NB4 (cell line): ENCODE measurements at regions not wholly inside any gene's neighbourhood (a gene's known extent, or its start where the extent isn't known, plus 50 kb on each side); places are given as distances from the start of the nearest gene placed in this dataset.
"Not testable (repeated sequence)": the region's sequence is repeated elsewhere in the genome, so short reads cannot be mapped to it uniquely, and the experiment has no call there.

Source experiments
- DNase-seq: peaks from one replicate; pipeline ENCODE4 v3.0.0; 2010; ENCODE audit warnings: low read depth
- H3K4me3 ChIP-seq: one replicate; pipeline ENCODE4 v1.5.1; 2011; ENCODE audit warnings: mild to moderate bottlenecking, low read depth, low read length, moderate library complexity
- CTCF ChIP-seq: IDR thresholded peaks from one replicate; pipeline ENCODE4 v1.5.1; 2012; ENCODE audit warnings: low read depth, low read length
- MYC ChIP-seq: IDR thresholded peaks from 2 replicates; pipeline ENCODE4 v1.6.1; 2011; ENCODE audit warnings: low read depth, low read length
- POLR2A ChIP-seq: IDR thresholded peaks from 2 replicates; pipeline ENCODE4 v1.6.1; 2011; ENCODE audit warnings: mild to moderate bottlenecking; ENCODE audit not compliant: insufficient read length; ENCODE audit errors: extremely low read depth
- TF ChIP-seq, protein P1 (sequence below): IDR thresholded peaks from 2 replicates; pipeline ENCODE4 v1.6.1; 2011; ENCODE audit warnings: low read depth, low read length

- TF ChIP-seq CTCF (no peak), POLR2A (no peak), MYC (no peak)
- TF ChIP-seq, protein P1, sequence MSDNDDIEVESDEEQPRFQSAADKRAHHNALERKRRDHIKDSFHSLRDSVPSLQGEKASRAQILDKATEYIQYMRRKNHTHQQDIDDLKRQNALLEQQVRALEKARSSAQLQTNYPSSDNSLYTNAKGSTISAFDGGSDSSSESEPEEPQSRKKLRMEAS, result no peak
- no peak for DNase-seq
- no peak overlapping the region for H3K4me3 ChIP-seq
Measured at GRCh38 chr20:40895182-40895581, 133.4 kb upstream of the TOP1 start.

DNA sequence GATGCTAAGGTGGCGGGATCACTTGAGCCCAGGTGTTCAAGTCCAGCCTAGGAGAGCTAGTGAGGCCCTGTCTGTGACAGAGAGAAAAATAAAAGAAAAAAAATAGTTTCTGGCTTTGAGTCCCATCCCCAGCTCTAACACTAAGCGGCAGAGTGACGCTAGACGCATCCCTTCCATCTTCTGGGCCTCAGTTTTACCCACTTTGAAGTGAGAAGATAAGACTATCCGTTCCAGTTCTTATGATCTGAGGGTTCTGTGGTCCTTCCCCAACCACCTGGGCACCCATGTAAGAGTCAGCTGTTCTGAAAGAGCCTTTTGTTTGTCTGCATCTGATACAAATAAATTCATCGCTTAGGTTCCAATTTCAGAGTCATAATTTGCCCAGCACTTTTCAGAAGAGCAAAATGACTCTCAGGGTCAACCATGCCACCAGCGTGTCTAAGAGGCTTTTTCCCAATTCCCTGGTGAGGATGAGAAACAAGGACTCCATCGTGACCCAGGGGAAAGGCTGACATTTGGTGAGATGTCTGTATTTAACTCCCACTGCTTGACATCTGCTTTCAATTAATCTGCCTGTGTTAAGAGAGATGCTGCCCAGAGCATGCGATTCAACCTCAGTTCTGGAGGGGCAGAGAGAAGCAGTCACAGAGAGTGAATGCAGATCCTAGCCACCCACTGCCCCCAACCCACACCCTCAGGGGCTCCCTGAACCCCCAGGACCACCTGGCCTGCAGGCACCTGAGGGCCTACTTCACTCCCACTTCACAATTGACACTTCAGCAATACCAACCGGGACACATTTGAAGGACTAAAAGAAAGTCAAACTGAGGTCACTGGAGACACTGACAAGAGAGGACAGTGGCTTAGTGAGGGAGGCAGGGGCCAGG, 131.6 kb upstream of the TOP1 start:
- DNase-seq, result no peak
- H3K4me3 ChIP-seq, result no peak overlapping the region
- no peak for TF ChIP-seq CTCF
- TF ChIP-seq MYC, result no peak
- TF ChIP-seq, protein P1, result no peak
- no peak for TF ChIP-seq POLR2A

DNA sequence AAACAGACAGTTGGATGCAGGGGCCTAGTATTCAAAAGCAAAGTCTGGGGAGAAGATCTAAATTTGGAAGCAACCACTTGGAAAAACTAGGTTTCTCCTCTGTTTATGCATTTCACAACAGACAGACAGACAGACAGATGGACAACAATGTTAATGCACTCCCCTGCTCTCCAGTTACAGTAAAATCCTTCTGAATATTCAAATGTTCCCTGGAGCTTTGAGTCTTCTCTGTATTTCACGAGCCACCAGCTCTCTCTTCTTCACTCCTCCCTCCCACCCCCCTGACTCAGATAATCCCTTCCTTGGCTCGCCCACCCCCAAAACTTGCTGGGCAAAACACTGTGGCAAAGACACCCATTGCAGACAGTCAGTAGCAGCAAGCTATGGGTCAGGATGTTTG, 129.3 kb upstream of the TOP1 start:
- DNase-seq, result no peak
- TF ChIP-seq MYC, result no peak
- TF ChIP-seq, protein P1, result no peak
- no peak for TF ChIP-seq POLR2A
- no peak for TF ChIP-seq CTCF

GRCh38 chr20:40900666-40901215, 127.9 kb upstream of the TOP1 start:
- no peak for TF ChIP-seq MYC
- TF ChIP-seq, protein P1, result no peak
- DNase-seq, result no peak

More for the DNA sequence above, 129.3 kb upstream of the TOP1 start:
- no peak overlapping the region for H3K4me3 ChIP-seq

GRCh38 chr20:40902661-40903060, 126.0 kb upstream of the TOP1 start:
- TF ChIP-seq, protein P1, result no peak
- TF ChIP-seq MYC, result no peak
- TF ChIP-seq POLR2A, result no peak
- TF ChIP-seq CTCF, result no peak
- H3K4me3 ChIP-seq, result no peak overlapping the region
- no peak for DNase-seq

More at GRCh38 chr20:40900666-40901215, 127.9 kb upstream of the TOP1 start:
- no peak overlapping the region for H3K4me3 ChIP-seq

- DNase-seq, result no peak
Measured at GRCh38 chr20:40908309-40908708, 120.3 kb upstream of the TOP1 start.

GRCh38 chr20:40909489-40909888, 119.1 kb upstream of the TOP1 start:
- H3K4me3 ChIP-seq, DNase-seq: not testable (repeated sequence)

More at GRCh38 chr20:40908309-40908708, 120.3 kb upstream of the TOP1 start:
- H3K4me3 ChIP-seq, result no peak overlapping the region
- TF ChIP-seq CTCF (no peak), POLR2A (no peak), MYC (no peak)
- TF ChIP-seq, protein P1, result no peak

DNA sequence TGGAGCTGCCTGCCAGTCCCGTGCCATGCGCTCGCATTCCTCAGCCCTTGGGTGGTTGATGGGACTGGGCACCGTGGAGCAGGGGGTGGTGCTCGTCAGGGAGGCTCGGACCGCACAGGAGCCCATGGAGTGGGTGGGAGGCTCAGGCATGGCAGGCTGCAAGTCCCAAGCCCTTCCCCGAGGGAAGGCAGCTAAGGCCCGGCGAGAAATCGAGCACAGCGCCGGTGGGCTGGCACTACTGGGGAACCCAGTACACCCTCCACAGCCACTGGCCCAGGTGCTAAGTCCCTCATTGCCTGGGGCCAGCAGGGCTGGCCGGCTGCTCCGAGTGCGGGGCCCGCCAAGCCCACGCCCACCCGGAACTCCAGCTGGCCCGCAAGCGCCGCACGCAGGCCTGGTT, 118.2 kb upstream of the TOP1 start:
- not testable (repeated sequence) for H3K4me3 ChIP-seq

GRCh38 chr20:40911152-40911551, 117.5 kb upstream of the TOP1 start:
- DNase-seq, H3K4me3 ChIP-seq: not testable (repeated sequence)

More for the DNA sequence above, 118.2 kb upstream of the TOP1 start:
- DNase-seq, result not testable (repeated sequence)
